DOHH2 (cell line): ENCODE measurements at regions not wholly inside any gene's neighbourhood (a gene's known extent, or its start where the extent isn't known, plus 50 kb on each side); places are given as distances from the start of the nearest gene placed in this dataset.

Experiments
- H3F3A ChIP-seq: fragments of 200-600 bp; sonication (generic), shearing (Covaris generic); 2 replicates; pipeline ENCODE4 v1.6.0; 2016; ENCODE audit warnings: antibody characterized with exemption, mild to moderate bottlenecking; ENCODE audit not compliant: control insufficient read depth, insufficient read depth
- H3K27ac ChIP-seq: fragments of 200-600 bp; sonication (generic); 2 replicates; pipeline ENCODE4 v1.5.1; 2014; ENCODE audit warnings: low read depth, mild to moderate bottlenecking, low read length, moderate library complexity
- H3K27me3 ChIP-seq: fragments of 200-600 bp; sonication (generic); 2 replicates; pipeline ENCODE4 v1.6.1; 2014; ENCODE audit warnings: mild to moderate bottlenecking, low read length, mixed read lengths; ENCODE audit not compliant: control insufficient read depth
- H3K36me3 ChIP-seq: fragments of 200-600 bp; sonication (generic); 2 replicates; pipeline ENCODE4 v1.6.1; 2014; ENCODE audit warnings: mild to moderate bottlenecking, low read length, moderate library complexity, mixed read lengths; ENCODE audit not compliant: control insufficient read depth
- H3K4me1 ChIP-seq: fragments of 200-600 bp; sonication (generic); 2 replicates; pipeline ENCODE4 v1.6.1; 2014; ENCODE audit warnings: mild to moderate bottlenecking, low read length, mixed read lengths; ENCODE audit not compliant: control insufficient read depth
- H3K4me2 ChIP-seq: fragments of 200-600 bp; sonication (generic); 2 replicates; pipeline ENCODE4 v1.6.0; 2014; ENCODE audit warnings: mild to moderate bottlenecking, low read length, moderate library complexity
- H3K4me3 ChIP-seq: fragments of 200-600 bp; sonication (generic); 2 replicates; pipeline ENCODE4 v1.5.1; 2014; ENCODE audit warnings: mild to moderate bottlenecking, low read length, mixed read lengths
- H3K79me2 ChIP-seq: fragments of 200-600 bp; sonication (generic); 2 replicates; pipeline ENCODE4 v1.6.1; 2014; ENCODE audit warnings: mild to moderate bottlenecking, low read length, mixed read lengths; ENCODE audit not compliant: control insufficient read depth
- H3K9me2 ChIP-seq: fragments of 200-600 bp; sonication (generic); replicated peaks from 2 replicates; pipeline ENCODE4 v1.6.1; 2014; ENCODE audit warnings: mild to moderate bottlenecking, low read length, mixed read lengths; ENCODE audit not compliant: control insufficient read depth
- H3K9me3 ChIP-seq: fragments of 200-600 bp; sonication (generic); 2 replicates; pipeline ENCODE4 v1.6.1; 2014; ENCODE audit warnings: antibody characterized with exemption, low read length, mixed read lengths; ENCODE audit not compliant: control insufficient read depth, insufficient read depth
- H4K20me1 ChIP-seq: fragments of 200-600 bp; sonication (generic); 2 replicates; pipeline ENCODE4 v1.6.0; 2014; ENCODE audit warnings: low read depth, mild to moderate bottlenecking, antibody characterized with exemption, low read length, moderate library complexity; ENCODE audit not compliant: control insufficient read depth, insufficient read depth
- CTCF ChIP-seq: fragments of 200-600 bp; sonication (generic); IDR thresholded peaks from one replicate; pipeline ENCODE4 v1.5.1; 2014; ENCODE audit warnings: antibody characterized with exemption, mild to moderate bottlenecking, low read depth, low read length; ENCODE audit not compliant: poor library complexity, severe bottlenecking
- EZH2phosphoT487 ChIP-seq: fragments of 200-600 bp; sonication (generic); IDR thresholded peaks from 2 replicates; pipeline ENCODE4 v1.6.1; 2017; ENCODE audit warnings: borderline replicate concordance, mild to moderate bottlenecking, antibody characterized with exemption, low read length, moderate library complexity, mixed read lengths

DNA sequence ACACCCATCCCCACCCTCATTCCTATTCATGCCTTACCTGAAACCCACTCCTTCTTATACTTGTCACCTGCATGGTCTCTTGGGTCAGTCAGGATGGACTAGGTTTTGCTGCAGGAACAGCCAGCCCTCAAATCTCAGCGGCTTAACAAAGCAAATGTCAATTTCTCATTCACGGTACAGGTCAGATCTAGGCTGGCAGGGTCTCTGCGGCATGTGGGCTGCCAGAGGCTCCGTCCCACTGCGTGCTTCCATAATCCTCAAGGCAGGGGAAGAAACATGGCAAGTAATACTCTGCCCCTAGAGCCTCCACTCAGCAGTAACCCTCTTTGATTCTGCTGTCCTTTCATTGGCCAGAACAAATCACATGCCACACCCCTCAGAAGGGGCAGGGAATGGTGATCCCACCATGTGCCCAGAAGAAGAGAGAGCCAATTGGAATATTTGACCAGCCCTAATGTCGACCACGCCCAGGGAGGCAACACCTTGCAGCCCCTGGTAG lies 114.9 kb upstream of the ZMIZ1 start:
- H3K4me3 ChIP-seq, result no peak overlapping the region
- H3K9me2 ChIP-seq, result no peaks in the 10 kb centered on the region
- TF ChIP-seq EZH2phosphoT487 (no peak), CTCF (no peak)
- no peaks in the 10 kb centered on the region for H3K36me3 ChIP-seq
- no peaks in the 10 kb centered on the region for H3F3A ChIP-seq
- H4K20me1 ChIP-seq, result peaks cover 16% of the 10 kb centered on the region; the same call in 1 of the 2 replicates
- H3K79me2 ChIP-seq, result no peaks in the 10 kb centered on the region
- no peak overlapping the region for H3K27ac ChIP-seq
- no peaks in the 10 kb centered on the region for H3K9me3 ChIP-seq
- peaks cover 21% of the 10 kb centered on the region for H3K4me1 ChIP-seq
- no peak overlapping the region for H3K4me2 ChIP-seq
- H3K27me3 ChIP-seq, result peaks cover 86% of the 10 kb centered on the region

DNA sequence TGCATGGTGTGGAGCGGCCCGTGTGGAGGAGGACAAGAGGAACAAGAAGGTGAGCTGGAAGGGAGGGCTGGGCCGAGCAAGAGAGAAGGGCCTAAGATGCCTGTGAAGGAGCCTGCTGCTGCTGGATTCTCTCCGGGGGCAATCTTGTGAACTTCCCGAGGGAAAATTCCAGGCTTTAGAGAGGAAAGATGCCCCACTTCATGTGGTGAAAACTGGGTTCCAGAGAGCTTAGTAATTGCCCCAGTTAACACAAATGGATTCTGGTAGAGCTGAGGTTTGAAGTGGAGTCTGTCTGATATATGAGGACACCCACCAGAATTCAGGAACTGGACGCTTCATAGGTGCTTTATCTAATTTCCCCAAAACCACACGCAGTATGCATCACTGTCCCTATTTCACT lies 114.1 kb upstream of the ZMIZ1 start:
- TF ChIP-seq EZH2phosphoT487, result no peak
- no peak for TF ChIP-seq CTCF
- peaks cover 12% of the 10 kb centered on the region; the same call in 1 of the 2 replicates for H4K20me1 ChIP-seq
- H3K4me1 ChIP-seq, result peaks cover 21% of the 10 kb centered on the region
- H3K79me2 ChIP-seq, result no peaks in the 10 kb centered on the region
- H3K27ac ChIP-seq, result no peak overlapping the region
- H3K4me2 ChIP-seq, result no peak overlapping the region
- no peaks in the 10 kb centered on the region for H3K36me3 ChIP-seq
- H3K4me3 ChIP-seq, result no peak overlapping the region
- peaks cover 86% of the 10 kb centered on the region for H3K27me3 ChIP-seq
- no peaks in the 10 kb centered on the region for H3K9me3 ChIP-seq
- no peaks in the 10 kb centered on the region for H3K9me2 ChIP-seq
- no peaks in the 10 kb centered on the region for H3F3A ChIP-seq

DNA sequence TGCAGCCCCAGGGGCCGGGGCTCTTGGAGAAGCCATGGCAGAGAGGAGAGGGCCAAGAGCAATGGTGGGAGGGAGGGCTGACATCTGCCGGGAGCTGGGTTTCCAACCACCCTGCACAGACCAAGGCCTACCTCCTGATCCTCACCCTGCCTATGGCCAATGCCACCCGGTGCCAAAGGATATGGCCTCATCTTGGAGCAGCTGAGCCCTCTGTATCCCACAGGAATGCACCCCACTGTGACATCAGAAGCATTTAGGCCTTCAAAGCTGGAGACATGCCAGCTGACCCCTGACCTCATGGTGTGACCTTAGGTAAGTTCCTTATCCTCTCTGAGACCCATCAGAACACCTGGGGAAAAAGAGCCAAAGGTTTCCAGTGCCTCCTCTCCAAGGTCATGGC lies 113.6 kb upstream of the ZMIZ1 start:
- Histone ChIP-seq H4K20me1 (peaks cover 12% of the 10 kb centered on the region; the same call in 1 of the 2 replicates), H3K9me2 (no peaks in the 10 kb centered on the region), H3F3A (no peaks in the 10 kb centered on the region), H3K4me3 (no peak overlapping the region), H3K27ac (no peak overlapping the region), H3K4me1 (peaks cover 21% of the 10 kb centered on the region), H3K9me3 (no peaks in the 10 kb centered on the region), H3K4me2 (no peak overlapping the region), H3K27me3 (peaks cover 85% of the 10 kb centered on the region), H3K36me3 (no peaks in the 10 kb centered on the region), H3K79me2 (no peaks in the 10 kb centered on the region)
- TF ChIP-seq CTCF, result no peak
- TF ChIP-seq EZH2phosphoT487, result no peak
